ENCODE measurements at regions not wholly inside any gene's neighbourhood (a gene's known extent, or its start where the extent isn't known, plus 50 kb on each side); places are given as distances from the start of the nearest gene placed in this dataset.

DNA sequence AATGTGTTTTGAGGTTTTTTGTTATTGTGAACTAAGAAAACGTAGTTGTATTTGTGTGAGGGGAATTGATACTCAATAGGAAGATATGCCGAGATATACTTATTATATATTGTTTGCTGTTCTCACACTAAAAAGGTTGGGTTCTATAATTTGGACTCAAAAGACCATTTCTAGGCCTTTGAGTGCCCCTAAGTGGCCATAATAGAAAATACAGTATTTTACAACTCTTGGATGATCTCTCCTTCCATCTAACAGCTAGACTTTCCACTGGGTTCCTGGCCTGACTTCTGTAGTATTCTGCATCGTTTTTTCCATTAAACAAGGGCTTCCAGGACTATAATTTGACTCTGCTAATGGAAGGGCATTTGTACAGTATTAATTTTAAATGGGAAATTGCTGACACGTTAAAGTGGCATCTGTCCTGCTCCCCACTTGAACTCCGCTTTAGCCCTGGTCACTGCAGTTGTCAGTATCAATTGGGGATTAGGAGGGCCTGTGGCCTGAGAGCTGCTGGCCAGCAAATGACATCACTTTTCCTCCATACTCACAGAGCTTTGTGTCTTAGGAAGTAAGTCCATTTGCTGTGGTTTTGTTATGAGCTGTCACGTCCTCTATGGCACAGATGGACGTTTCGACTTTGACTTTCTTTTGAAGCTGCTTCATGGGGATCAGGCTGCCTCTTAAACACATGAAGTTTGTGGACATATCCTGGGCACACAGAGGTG is 176.9 kb downstream of the SLIT2 start:
- no peak overlapping the region for H3K4me3 Mint-ChIP-seq
- no peak for DNase-seq
- no peaks in the 10 kb centered on the region for H3K9me3 ChIP-seq (ENCODE audit: control insufficient read depth, low read depth, low read length)
- H2BK5ac ChIP-seq (ENCODE audit: insufficient read length, low read length): no peak overlapping the region
- H3K27ac ChIP-seq (ENCODE audit: insufficient read length, low read depth, low read length): no peak overlapping the region
- no peak overlapping the region for H3K23ac ChIP-seq (ENCODE audit: insufficient read length, low read depth, low read length)
- H2BK12ac ChIP-seq (ENCODE audit: insufficient read length, low read depth, low read length): peak overlapping the region; percentile 35
- H2AFZ ChIP-seq (ENCODE audit: low read length): no peak overlapping the region
- H3K4me2 ChIP-seq (ENCODE audit: insufficient read depth, insufficient read length, low read length): no peak overlapping the region
- WGBS (ENCODE audit: extremely low coverage, insufficient read length, low lambda C conversion rate): no CpG with 5 or more reads among the region's 8 CpGs
- no peak overlapping the region for H4K8ac ChIP-seq (replicated peaks; ENCODE audit: insufficient read length, low read depth, low read length)
- no peaks in the 10 kb centered on the region for H3K9me3 Mint-ChIP-seq
- no peak overlapping the region for H2BK20ac ChIP-seq (ENCODE audit: low read depth, low read length, poor library complexity, severe bottlenecking)
- H4K5ac ChIP-seq (ENCODE audit: insufficient read length, low read depth, low read length): no peak overlapping the region
- H3K23me2 ChIP-seq (ENCODE audit: insufficient read length, low read depth, low read length, poor library complexity, severe bottlenecking): no peaks in the 10 kb centered on the region
- H4K91ac ChIP-seq (ENCODE audit: insufficient read length, low read depth, low read length): no peak overlapping the region
- no peaks in the 10 kb centered on the region for H3K36me3 Mint-ChIP-seq (ENCODE audit: insufficient read depth in 1 of 3, low read depth in 3 of 3)
- no peak overlapping the region for H3K9ac ChIP-seq (ENCODE audit: extremely low read depth, insufficient read length, low read length)
- H3T11ph ChIP-seq (ENCODE audit: low read length): no peak overlapping the region
- no peaks in the 10 kb centered on the region for H3K27me3 Mint-ChIP-seq (ENCODE audit: low read depth)
- H3K4me1 ChIP-seq (ENCODE audit: insufficient read depth, low read length): no peaks in the 10 kb centered on the region
- peaks cover 8 to 15% of the 10 kb centered on the region in 2 experiments for H3K4me1 Mint-ChIP-seq
- H3K56ac ChIP-seq (ENCODE audit: insufficient read length, low read depth, low read length): no peak overlapping the region
- H3K4ac ChIP-seq (ENCODE audit: low read depth, low read length): no peak overlapping the region
- H2BK120ac ChIP-seq (ENCODE audit: low read depth, low read length, poor library complexity, severe bottlenecking): no peak overlapping the region
- no peaks in the 10 kb centered on the region for H3K27me3 ChIP-seq (ENCODE audit: insufficient read depth, low read length)
- no peak overlapping the region for H3K27ac Mint-ChIP-seq
- H3K14ac ChIP-seq (ENCODE audit: insufficient read depth, low read length): no peak overlapping the region
- no peak overlapping the region for H2AK5ac ChIP-seq (ENCODE audit: insufficient read length, low read length)
- no peak overlapping the region for H2BK15ac ChIP-seq (ENCODE audit: low read depth, low read length)
- no peaks in the 10 kb centered on the region for H4K20me1 ChIP-seq (ENCODE audit: control insufficient read depth, insufficient read depth, insufficient read length)
- no peak overlapping the region for H3K18ac ChIP-seq (ENCODE audit: insufficient read length, low read depth, low read length)
- no peaks in the 10 kb centered on the region for H3K79me1 ChIP-seq (ENCODE audit: insufficient read depth, low read depth, low read length, poor library complexity, severe bottlenecking)
- no peaks in the 10 kb centered on the region for H3K79me2 ChIP-seq (ENCODE audit: insufficient read depth, low read length)
- peak; percentile 49; the same call in 2 of the 3 replicates for TF ChIP-seq CTCF (conservative IDR thresholded peaks at IDR 0.05)
